ENCODE measurements at regions not wholly inside any gene's neighbourhood (a gene's known extent, or its start where the extent isn't known, plus 50 kb on each side); places are given as distances from the start of the nearest gene placed in this dataset.
"Not testable (repeated sequence)": the region's sequence is repeated elsewhere in the genome, so short reads cannot be mapped to it uniquely, and the experiment has no call there.

DNA sequence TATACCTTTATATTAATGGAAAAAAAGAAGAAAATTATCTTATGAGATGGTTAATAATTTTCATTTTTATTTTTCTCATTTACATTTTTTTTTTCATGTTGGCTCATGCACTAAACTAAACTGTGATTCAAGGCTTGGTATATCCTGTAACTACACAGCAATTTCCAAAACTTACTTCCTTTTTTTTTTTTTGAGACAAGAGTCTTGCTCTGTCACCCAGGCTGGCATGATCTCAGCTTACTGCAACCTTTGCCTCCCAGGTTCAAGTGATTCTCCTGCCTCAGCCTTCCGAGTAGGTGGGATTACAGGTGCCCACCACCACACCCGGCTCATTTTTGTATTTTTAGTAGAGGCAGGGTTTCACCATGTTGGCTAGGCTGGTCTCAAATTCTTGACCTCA, 224.9 kb upstream of the FANCL start:
- DNase-seq (ENCODE audit: low read depth, low spot score), result not testable (repeated sequence)

DNA sequence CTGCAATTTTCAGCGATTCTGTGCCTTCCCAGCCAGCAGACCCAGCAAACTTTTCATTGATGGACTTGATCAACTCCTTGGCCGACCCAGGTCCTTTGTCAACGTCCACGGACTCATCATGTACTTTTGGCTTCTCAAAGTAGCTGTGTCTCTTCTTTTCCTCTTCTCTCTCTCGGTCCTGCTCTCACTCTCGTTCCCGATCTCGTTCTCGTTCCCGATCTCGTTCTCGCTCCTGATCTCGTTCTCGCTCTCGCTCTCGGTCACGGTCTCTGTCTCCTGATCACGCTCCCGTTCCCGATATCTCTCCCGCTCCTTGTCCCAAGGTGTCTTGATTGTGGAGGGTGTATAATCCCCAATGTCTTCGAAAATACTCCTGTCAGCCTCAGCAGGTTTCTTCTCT, 219.5 kb upstream of the FANCL start:
- no peak for DNase-seq (ENCODE audit: low read depth, low spot score)

DNA sequence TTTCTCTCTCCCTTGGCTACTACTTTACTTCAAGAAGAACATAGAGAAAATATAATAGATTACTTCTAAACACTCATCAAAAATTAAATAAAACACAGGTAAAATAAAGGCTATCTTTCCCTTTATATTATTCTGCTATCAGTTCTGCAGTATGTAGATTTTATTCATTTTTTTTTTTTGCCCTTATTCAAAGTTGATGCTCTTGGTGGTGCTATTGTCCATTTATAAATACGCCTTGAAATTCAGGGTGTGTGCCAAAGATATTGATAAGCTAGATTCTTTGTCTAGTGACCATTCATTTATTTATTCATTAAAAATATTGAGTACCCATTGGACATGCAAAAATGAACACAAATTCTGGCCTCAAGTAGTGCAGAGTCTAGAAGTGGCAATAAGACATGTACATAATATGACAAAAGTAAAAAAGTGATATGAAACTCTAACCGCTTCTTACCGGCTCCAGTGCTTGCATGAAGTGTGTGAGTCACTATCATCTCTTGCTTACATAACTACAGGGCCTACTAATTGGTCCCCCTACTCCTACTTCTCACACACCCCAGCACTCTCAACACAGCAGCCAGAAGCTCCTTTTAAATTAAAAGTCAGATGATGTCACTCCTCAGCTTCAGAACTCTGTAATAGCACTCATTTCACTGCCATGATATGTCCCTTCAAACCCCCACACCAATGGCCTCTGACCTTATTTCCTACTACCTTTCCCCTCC, 208.3 kb upstream of the FANCL start:
- no peak for DNase-seq (ENCODE audit: low read depth, low spot score)

DNA sequence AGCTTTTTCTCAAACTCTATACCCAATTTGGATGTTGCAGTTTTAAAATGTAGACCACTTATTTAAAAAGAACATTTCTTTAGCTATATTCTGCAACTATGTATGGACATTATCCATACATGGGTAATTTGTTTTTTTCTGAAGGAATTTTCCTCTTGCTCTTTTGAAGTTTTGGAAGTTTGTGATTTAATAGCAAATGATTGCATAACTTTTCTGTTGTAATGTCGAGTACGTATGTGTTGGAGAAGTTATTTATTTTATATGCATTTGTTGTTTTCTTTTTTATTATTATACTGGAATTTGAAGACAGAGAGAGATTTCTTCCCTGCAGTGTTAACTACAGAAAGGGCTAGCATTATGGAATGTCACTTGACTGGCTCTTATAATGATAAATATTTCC, 207.7 kb upstream of the FANCL start:
- no peak for DNase-seq (ENCODE audit: low read depth, low spot score)

DNA sequence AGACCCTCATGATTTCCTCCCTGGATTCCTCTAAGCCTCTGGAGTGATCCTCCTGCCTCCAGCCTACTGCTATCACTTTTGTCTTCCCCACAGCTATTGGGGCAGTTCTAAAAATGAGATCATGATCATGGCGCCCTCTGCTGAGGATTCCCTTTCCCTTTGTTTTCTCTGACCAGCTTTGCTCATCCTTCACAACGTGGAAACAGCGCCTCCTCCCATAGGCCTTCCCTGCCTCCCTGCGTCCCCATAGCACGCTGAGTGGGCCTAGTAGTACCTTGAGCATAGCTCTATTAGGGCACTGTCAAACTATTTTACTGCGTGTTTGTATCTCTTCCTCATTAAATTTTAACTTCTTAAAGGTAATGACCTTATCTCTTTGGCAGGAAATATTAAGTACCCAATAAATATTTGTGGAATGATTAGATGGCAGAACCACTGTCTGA, 207.0 kb upstream of the FANCL start:
- DNase-seq (ENCODE audit: low read depth, low spot score), result peak; percentile 20

DNA sequence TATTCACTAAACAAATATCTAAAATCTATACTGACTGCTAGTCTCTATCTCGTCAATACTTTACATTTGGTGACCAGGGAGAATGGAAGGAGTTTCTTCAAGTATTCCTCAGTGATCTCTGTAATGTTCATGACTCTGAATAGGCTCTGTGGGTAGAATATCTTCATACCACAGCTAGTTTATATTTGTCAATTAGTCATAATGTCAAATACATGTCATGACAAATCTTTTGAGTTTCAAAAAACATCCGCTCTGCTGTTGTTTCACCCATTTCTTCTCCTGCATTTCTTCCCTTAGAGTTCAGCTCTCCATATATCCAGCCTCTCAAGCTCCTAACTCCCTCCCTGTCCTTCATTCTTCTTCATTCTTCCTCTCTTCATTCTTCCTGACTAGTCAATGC, 206.5 kb upstream of the FANCL start:
- no peak for DNase-seq (ENCODE audit: low read depth, low spot score)

DNA sequence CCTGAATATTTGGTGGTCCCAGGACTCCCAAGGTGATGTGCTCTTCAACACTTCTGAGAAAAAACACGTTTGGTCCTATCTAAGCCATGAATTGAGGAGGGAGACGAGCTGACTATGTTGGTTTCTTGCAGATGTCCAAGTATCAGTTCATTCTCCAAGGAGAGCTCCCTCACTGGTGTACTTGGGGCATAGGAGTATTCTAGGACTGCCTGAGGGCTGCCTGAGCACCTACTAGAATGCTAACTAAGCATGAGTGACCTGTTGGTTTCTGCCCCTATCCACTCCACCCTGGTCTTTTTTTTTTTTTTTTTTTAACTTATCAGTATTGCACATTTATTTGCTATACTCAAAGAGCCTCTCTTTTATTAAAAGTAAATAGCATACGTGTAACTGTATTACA, 200.5 kb upstream of the FANCL start:
- DNase-seq (ENCODE audit: low read depth, low spot score), result no peak

DNA sequence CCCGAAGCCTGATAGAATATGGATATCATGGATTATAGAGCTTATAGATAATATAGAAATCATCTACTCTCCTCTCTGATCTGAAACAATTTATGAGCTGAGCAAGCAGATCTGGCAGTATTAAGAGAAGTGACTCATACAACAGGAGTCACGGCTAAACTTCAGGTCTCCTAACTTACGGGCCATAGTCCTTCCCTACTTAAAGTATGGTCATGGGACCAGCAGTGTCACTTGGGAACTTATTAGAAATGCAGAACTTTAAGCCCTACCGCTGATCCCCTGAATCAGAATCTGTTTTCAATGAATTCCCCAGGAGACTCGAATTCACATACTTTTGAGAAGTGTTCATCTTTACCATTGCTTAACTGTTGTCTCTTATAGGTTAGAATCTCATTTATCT, 195.7 kb upstream of the FANCL start:
- DNase-seq (ENCODE audit: low read depth, low spot score), result no peak

DNA sequence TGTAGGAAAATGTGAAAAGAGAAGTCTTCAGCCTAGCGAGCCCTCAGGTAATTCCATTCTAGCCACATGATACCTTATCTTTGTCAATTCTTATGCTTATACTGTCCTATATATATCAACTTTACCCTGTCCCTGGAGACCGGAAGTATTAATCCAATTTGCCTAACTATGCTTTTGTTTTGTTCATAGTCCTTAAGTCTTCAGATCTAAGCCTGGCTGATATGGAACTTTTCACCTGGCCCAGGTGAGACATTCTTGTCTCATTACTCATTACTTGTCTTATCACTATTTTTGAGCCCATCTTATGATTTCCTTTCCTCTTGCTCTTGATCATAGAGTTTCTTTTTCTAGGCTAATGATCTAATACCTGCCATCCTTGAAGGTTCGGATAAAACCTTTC, 194.1 kb upstream of the FANCL start:
- no peak for DNase-seq (ENCODE audit: low read depth, low spot score)

DNA sequence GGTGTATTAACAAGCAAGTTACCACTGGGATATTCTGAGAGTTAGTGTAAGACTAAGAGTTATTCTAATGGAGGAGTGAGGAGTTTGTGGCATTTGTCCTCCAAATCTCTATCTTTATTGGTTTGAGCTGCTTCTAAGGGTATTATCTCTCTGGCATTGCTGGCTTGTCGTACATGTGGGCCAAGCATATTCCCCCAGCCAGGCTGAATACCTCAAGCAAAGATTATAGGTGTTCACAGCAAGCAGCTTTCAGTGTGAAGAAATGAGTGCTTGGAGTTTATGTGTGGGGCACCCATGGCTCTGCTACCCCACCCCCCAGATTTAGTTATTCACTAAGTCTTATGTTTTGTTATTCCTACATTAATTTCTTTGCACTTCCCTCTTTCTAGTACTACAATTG, 193.6 kb upstream of the FANCL start:
- no peak for DNase-seq (ENCODE audit: low read depth, low spot score)

DNA sequence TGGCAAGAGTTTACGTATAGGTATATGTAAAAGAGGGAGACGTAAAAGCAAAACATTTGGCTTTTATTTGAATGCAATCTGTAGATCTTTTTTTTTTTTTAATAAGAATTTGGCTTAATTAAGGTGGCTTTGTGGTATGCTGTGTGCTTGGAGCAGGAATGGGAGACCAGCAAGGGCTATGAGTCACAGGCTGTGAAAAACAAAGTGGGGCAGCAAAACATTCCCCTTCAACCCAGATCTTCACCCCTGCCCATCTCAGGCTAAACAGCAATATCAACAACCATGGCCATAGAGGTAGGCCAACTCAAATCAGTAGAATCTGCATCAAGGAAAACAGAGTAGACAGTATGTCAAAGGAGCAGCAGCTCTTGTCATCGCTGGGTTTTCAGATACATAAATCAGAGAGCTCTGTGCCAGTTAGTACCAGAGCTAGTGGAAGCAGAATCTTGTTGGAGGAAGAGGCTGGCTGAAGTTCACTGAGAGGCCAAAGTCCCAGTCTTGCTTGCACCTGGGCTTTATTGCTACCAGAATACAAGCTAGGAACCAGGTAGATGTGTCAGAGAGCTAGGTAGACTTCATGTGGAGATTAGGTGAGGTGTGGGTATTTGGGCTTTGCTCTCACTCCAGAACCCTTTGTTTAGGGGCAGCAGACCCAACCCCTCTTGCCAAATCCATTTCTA, 191.5 kb upstream of the FANCL start:
- DNase-seq (ENCODE audit: low read depth, low spot score), result no peak

DNA sequence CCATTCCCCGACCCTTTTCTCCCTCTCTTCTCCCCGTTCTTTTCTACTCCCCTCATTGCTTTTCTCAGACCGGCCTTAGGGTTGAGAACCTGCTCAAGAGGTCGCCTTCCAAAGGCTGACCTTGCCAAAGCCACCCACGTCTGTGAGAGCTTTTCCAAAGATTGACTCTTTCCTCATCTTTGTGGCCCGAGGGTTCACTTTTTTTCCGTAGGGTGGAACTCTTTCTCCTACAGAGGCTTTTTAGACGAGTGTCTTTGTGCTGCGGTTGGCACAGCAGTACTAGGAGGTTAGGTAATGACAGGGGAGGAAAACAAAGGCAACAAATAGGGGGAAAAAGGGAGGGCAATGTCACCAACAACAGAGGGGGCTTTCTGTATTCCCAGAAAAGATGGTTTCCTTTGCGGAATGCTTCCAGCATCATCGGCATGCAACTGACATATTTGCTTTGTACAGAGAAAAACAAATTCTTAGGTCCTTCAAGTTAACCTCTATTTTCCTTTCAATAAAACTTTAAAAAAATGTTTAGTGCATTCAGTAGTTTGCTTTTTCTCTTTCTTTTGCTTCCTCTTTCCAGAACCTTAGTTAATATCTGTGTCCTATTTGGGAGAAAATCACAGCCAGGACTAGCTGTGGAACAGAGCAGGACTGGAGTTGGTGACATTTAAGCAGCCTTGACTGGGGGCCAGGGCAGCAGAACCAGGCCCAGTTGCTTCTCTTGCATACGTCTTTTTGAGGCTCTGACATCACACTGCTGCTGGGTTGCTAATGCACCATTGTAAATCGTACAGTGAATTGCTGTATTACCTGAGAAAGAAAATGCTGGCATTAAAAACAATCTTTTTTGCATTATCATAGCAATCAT, 188.1 kb upstream of the FANCL start:
- no peak for DNase-seq (ENCODE audit: low read depth, low spot score)

DNA sequence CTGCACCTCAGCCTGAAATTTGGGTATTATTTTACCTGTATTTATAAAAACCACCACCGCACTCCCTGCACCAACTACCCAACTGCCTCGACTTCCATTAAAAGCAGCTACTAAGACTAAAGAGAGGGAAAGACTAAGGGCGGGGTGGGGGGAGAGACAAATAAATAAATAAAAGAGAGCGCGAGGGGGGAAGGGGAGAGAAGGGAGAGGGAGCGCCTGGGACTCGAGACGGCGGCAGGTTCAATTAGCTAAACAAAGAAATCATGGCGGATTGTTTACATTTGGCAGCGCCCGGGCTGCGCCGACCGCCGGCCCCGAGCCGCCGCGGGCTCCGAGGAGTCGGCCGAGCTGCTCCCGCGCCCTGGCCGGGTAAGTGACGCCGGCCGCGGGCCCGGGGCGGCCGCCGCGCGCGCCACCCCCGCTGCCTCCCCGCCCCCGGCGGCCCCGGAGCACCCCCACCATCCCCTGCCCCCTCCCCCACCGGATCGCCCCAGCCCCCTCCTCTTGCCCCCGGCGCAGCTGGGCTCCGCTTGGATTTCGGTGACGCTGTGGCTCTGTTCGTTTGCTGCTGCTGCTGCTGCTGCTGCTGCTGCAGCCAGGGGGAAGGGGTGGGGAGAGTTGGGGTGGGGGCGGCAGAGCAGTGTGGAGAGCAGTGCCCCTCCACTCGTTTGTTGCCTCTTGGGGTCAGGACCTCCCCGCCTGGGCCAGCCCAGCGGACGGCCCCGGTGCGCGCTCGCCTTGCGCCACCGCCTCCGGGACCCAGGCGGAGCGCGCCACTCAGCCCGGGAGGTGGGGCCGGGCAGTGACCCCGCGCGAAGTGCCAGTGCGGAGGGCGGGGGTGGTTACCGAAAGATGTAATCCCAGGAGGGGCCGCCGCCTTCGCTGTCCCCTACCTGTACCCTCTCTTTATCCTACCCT, 187.2 kb upstream of the FANCL start:
- no peak for DNase-seq (ENCODE audit: low read depth, low spot score)

DNA sequence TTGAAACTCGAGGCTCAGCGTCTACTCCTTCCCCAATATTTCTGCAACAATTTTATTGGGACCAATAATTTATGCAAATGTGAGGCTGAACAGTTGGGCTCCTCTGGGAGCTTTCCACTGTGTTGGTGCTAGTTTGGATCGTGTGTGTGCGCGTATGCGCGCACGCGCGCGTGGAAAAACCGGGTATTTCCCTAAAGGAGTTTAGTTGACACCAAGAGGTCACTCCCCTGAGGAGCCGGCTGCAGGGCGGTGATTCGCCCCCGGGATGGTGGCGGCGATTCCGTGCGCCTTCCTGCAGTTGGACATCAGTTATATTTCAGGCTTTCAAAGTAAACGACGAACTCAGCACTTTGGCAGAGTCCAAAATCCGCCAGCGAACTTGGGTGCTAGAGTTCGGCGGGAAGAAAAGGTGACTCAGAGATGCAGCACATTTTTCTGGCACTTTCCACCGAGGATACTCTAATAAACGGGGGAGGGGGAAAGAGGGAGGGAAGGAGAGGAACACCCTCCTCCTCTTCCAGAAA, 186.5 kb upstream of the FANCL start:
- DNase-seq (ENCODE audit: low read depth, low spot score), result no peak

DNA sequence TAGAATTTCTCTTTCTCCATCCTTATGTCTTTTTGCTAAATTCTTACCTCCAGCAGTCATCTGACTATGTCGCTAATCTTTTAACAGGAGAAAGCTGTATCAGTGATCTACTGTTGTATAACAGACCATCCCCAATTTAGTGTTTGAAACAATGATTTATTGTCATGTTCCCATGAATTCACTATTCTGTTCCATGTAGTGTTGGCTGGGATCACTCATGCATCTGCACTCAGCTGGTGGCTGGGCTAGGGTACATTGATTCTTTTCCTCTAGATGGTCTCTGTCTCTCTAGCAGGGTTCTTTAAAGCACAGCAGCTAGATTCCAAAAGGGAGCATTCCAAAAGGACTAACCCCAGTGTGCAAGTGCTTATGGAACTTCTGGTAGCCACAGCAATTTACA, 184.2 kb upstream of the FANCL start:
- no peak for DNase-seq (ENCODE audit: low read depth, low spot score)

DNA sequence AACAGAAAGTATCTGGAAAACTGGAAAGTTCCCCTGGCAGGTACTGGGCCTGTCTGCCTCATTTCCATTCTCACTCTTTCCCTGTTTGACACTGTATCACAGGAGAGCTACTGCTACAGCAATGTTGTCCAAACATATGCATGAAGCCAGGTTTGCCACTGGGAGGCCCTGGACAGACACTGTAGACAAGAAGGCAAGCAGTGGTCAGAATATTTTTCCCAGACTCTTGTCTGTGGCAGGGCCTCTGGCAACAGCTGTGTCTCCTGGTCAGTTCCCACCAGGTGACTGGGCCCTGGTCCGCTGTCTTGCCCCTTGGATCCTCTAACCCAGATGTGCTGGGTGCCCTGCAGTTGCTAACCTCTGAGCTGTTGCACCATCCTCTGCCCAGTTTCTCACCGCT, 178.9 kb upstream of the FANCL start:
- DNase-seq (ENCODE audit: low read depth, low spot score), result no peak

DNA sequence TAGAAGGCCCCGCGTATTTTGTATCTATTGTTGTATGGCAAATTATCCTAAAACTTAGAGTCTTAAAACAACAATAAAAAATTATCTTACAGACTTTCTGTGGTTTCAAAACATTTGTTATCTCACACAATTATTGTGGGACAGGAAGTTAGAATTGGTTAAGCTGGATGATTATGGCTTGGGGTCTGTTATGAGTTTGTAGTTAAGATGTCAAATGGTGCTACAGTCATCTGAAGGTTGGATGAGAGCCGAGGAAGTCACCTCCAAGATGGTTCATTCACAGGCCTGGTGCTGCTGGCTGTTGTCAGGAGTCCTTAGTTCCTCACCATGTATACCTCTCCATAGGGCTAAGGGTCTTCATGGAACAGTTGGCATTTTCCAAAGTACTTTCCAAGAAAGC, 175.6 kb upstream of the FANCL start:
- DNase-seq (ENCODE audit: low read depth, low spot score), result no peak

DNA sequence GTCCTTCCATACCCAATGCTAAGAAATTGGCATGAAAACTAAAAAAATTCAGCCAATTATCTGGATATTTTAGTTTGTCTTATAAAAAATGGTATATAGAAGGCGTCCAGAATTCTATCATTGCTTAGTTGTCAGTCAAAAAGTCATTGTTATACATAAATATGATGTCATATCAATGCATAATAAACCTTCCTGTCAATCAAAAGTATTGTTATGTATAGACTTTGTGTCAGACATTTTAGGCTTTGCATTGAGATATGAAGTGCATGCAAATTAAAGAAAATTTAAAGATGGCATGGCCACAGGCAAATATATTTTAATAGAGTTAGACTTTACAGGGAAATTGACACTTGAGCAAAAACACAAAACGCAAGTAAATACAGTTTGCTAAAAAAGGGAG, 173.4 kb upstream of the FANCL start:
- no peak for DNase-seq (ENCODE audit: low read depth, low spot score)

DNA sequence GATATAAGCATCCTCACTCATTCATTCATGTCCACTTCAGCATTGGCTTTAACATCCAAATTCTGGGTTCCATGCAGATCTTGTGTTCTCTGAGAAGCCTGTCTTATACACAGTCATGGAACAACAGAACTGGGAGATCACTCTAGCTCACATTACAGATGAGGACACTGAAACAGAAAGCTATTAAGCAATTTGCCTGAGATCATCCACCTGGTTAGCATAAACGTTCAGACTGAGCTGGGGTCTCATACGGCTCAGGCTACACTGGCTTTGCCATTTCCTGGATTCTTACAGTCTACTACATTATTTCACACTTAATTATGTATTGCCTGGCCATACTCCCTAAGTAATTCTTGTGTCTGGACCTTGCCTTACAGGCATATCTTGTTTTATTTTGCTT, 169.4 kb upstream of the FANCL start:
- no peak for DNase-seq (ENCODE audit: low read depth, low spot score)

DNA sequence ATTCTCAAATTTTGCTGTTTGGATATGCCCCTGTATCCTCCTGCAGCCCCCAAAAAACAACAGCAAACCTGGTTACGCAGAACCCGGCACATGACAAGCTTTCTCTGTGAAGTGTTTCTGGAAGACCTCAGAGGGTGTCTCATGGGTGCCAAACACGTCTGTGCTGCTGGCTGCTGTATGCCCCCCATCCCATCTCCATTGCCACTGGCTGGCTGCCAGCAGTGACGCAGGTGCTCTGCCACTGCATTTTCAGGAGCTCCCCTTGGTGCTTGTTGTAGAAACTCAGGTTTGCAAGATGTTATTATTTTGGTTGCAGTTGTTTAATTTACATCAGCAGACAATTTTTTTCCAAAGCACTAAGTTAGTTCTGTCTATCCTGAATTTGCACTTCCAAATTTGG, 166.4 kb upstream of the FANCL start:
- DNase-seq (ENCODE audit: low read depth, low spot score), result no peak

DNA sequence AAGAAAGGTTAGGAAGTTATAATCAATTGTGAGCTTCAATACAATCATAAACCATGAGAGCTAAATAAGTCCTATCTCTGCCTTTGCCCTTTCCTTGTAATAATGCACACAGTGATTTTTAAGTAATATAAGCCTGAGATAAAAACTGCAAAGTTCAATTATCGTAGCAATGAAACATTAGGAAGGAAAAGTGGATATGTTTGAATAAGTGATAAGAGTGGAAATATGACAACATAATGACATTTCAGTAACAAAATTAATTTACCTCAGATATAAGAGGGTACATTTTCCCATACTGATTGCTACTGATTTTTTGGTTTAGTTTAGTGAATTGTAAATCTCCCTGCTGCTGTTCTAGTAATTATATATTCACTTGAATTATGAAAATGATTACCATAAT, 164.2 kb upstream of the FANCL start:
- no peak for DNase-seq (ENCODE audit: low read depth, low spot score)
